ENCODE measurements at regions not wholly inside any gene's neighbourhood (a gene's known extent, or its start where the extent isn't known, plus 50 kb on each side); places are given as distances from the start of the nearest gene placed in this dataset.

DNA sequence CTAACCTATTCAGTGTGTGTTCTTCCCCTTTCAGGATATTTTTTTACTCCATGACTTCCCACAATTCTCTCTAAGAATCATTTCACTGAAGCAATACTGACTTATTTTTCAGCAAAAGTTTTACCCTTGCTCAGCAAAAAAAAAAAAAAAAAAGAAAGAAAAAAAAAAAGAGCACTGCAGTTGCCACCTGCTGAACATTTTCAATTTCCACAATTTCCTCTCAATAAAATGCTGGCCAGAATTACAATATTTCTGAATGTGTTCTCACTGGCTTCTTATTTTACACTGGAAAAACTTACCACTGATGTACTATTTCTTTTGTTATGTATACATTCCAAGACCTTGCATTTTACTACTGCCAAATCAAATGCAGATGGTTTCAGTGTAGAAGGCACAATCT lies 210.4 kb downstream of the PAPSS1 start:
- TF ChIP-seq, protein P1, sequence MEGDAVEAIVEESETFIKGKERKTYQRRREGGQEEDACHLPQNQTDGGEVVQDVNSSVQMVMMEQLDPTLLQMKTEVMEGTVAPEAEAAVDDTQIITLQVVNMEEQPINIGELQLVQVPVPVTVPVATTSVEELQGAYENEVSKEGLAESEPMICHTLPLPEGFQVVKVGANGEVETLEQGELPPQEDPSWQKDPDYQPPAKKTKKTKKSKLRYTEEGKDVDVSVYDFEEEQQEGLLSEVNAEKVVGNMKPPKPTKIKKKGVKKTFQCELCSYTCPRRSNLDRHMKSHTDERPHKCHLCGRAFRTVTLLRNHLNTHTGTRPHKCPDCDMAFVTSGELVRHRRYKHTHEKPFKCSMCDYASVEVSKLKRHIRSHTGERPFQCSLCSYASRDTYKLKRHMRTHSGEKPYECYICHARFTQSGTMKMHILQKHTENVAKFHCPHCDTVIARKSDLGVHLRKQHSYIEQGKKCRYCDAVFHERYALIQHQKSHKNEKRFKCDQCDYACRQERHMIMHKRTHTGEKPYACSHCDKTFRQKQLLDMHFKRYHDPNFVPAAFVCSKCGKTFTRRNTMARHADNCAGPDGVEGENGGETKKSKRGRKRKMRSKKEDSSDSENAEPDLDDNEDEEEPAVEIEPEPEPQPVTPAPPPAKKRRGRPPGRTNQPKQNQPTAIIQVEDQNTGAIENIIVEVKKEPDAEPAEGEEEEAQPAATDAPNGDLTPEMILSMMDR (IDR thresholded peaks at IDR 0.05), result no peak
- no peak for TF ChIP-seq POLR2A (IDR thresholded peaks at IDR 0.05; ENCODE audit: low read depth)
